B cell (primary cell): ENCODE measurements at regions not wholly inside any gene's neighbourhood (a gene's known extent, or its start where the extent isn't known, plus 50 kb on each side); places are given as distances from the start of the nearest gene placed in this dataset.
"Not testable (repeated sequence)": the region's sequence is repeated elsewhere in the genome, so short reads cannot be mapped to it uniquely, and the experiment has no call there.

ENCODE experiments used
- ATAC-seq: fragments of 200-7000 bp; cut with Tn5 transposase; one replicate; pipeline ENCODE4 v1.10.0; 2021; ENCODE audit warnings: low read depth, mild to moderate bottlenecking, moderate number of reproducible peaks, moderate library complexity
- CTCF ChIA-PET: fragments of 350-600 bp; sonication (Branson Sonifier 250); formaldehyde crosslinking; loops from one replicate; lab custom pipeline; 2021; ENCODE audit warnings: antibody characterized with exemption, inconsistent platforms; lab: Charles Lee
- POLR2A ChIA-PET: fragments of 350-600 bp; sonication (Branson Sonifier 250); formaldehyde crosslinking; loops from one replicate; lab custom pipeline; 2021; ENCODE audit warnings: antibody characterized with exemption; lab: Charles Lee
- DNase-seq: peaks from one replicate; pipeline ENCODE4 v3.0.0; 2013
- H2AFZ ChIP-seq: 2 replicates; pipeline ENCODE4 v1.6.1; 2012; ENCODE audit warnings: mild to moderate bottlenecking, low read depth, low read length; ENCODE audit not compliant: insufficient read depth, poor library complexity, severe bottlenecking
- H3K27ac ChIP-seq, 2 donors: 1 replicate in 1 of 2; 2 replicates in 1 of 2; pipeline ENCODE4 v1.5.1; 2012 to 2013; ENCODE audit warnings: low read length in 2 of 2, mild to moderate bottlenecking in 2 of 2, moderate library complexity in 1 of 2
- H3K27me3 ChIP-seq, 4 experiments: fragments of 200-600 bp in 1 of 4; sonication (generic) in 1 of 4; replicated peaks in 1 of 4; 1 replicate in 2 of 4; 2 replicates in 2 of 4; pipeline versions ENCODE4 v1.6.1 to v1.7.0; 2013 to 2016; ENCODE audit warnings: low read length in 3 of 4, mild to moderate bottlenecking in 2 of 4, mixed read lengths in 1 of 4, moderate library complexity in 1 of 4; ENCODE audit not compliant: insufficient read depth in 4 of 4, control insufficient read depth in 3 of 4; ENCODE audit errors: control extremely low read depth in 1 of 4
- H3K36me3 ChIP-seq, 2 experiments: replicated peaks in 1 of 2; 1 replicate in 1 of 2; 2 replicates in 1 of 2; pipeline versions ENCODE4 v1.6.1 to v1.7.1; 2013; ENCODE audit warnings: low read length in 1 of 2; ENCODE audit not compliant: insufficient read depth in 2 of 2, control insufficient read depth in 1 of 2; ENCODE audit errors: control extremely low read depth in 1 of 2, extremely low read depth in 1 of 2
- H3K4me1 ChIP-seq, 2 donors: fragments of 200-600 bp in 1 of 2; sonication (generic) in 1 of 2; 1 replicate in 1 of 2; 2 replicates in 1 of 2; pipeline versions ENCODE4 v1.5.1 to v1.6.1; 2013 to 2017; ENCODE audit warnings: low read length in 2 of 2; ENCODE audit not compliant: control insufficient read depth in 2 of 2, insufficient read depth in 2 of 2
- H3K4me2 ChIP-seq: replicated peaks from 2 replicates; pipeline ENCODE3; 2012; ENCODE audit warnings: mild to moderate bottlenecking, low read depth, low read length; ENCODE audit not compliant: poor library complexity, severe bottlenecking
- H3K4me3 ChIP-seq, 5 experiments: fragments of 200-600 bp in 1 of 5; sonication (generic) in 1 of 5; 1 replicate in 3 of 5; 2 replicates in 2 of 5; pipeline versions ENCODE4 v1.5.1 to v1.7.0; 2011 to 2016; ENCODE audit warnings: low read length in 4 of 5, mild to moderate bottlenecking in 4 of 5, low read depth in 2 of 5, control low read depth in 1 of 5, moderate library complexity in 1 of 5; ENCODE audit not compliant: insufficient read depth in 1 of 5; ENCODE audit errors: control extremely low read depth in 1 of 5, extremely low read depth in 1 of 5
- H3K79me2 ChIP-seq: fragments of 200-600 bp; sonication (generic); one replicate; pipeline ENCODE4 v1.6.0; 2016; ENCODE audit warnings: low read length; ENCODE audit not compliant: control insufficient read depth, insufficient read depth
- H3K9ac ChIP-seq: fragments of 200-600 bp; sonication (generic); 2 replicates; pipeline ENCODE4 v1.6.1; 2017; ENCODE audit warnings: mild to moderate bottlenecking, low read length, moderate library complexity
- H3K9me3 ChIP-seq, 3 donors: one replicate each; pipeline versions ENCODE4 v1.6.1 to v1.7.1; 2013; ENCODE audit warnings: low read length in 2 of 3; ENCODE audit not compliant: control insufficient read depth in 2 of 3, insufficient read depth in 1 of 3; ENCODE audit errors: control extremely low read depth in 1 of 3
- H4K20me1 ChIP-seq: 2 replicates; pipeline ENCODE4 v1.6.0; 2012; ENCODE audit warnings: mild to moderate bottlenecking, low read length; ENCODE audit not compliant: insufficient read depth, control insufficient read depth, poor library complexity, severe bottlenecking
- H3K27ac Mint-ChIP-seq: one replicate; pipeline ENCODE4 v1.8.0; 2021; ENCODE audit warnings: mixed read lengths
- H3K27me3 Mint-ChIP-seq: one replicate; pipeline ENCODE4 v1.8.0; 2021; ENCODE audit warnings: mixed read lengths
- H3K4me1 Mint-ChIP-seq: one replicate; pipeline ENCODE4 v1.8.0; 2021; ENCODE audit warnings: mixed read lengths
- H3K4me3 Mint-ChIP-seq: one replicate; pipeline ENCODE4 v1.8.0; 2021; ENCODE audit warnings: mixed read lengths
- H3K9me3 Mint-ChIP-seq: one replicate; pipeline ENCODE4 v1.8.0; 2022; ENCODE audit warnings: mixed read lengths; ENCODE audit not compliant: insufficient read depth
- EZH2 ChIP-seq: IDR thresholded peaks from 2 replicates; pipeline ENCODE4 v1.6.1; 2012; ENCODE audit warnings: borderline replicate concordance, low read depth, mild to moderate bottlenecking, moderate library complexity, low read length; ENCODE audit not compliant: insufficient read depth, poor library complexity, severe bottlenecking
- WGBS: methylation state at CpG from one replicate; pipeline ENCODE4 v1.1.5; 2013; ENCODE audit warnings: missing lambda C conversion rate; ENCODE audit not compliant: insufficient coverage; 5-methylcytosine and 5-hydroxymethylcytosine counted together
- intact Hi-C: fragments of 100-400 bp; cut with micrococcal nuclease; formaldehyde crosslinking; loops from one replicate; pipeline ENCODE4 v1.10.0; 2022
- TF ChIP-seq, protein P1 (sequence below): fragments of 200-600 bp; IDR thresholded peaks from one replicate; pipeline ENCODE4 v1.8.0; 2022; ENCODE audit warnings: antibody characterized with exemption, mild to moderate bottlenecking

DNA sequence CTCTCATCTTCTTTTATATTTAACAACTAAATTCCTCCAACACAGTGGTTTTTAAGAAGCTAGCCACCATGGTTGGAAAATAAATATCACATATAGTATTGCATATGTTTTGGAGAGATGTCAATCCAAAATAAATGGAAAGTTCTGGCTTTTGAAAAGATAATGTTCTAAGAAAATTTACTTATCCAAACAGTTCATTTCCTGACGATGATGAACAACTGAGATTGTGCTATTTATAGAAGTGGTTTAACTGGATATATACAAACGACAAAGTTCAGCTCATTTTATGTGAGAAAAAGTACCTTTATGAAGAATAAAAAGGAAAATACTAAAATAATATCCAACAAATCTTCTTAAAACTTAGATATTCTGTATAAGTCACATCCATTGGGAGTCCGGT lies 174.7 kb downstream of the MZT1 start:
- H3K4me1 Mint-ChIP-seq: no peaks in the 10 kb centered on the region
- H3K27me3 ChIP-seq: no peaks in the 10 kb centered on the region
- H3K4me2 ChIP-seq: no peak overlapping the region
- peaks cover 0 to 1% (median 0%) of the 10 kb centered on the region in 3 donors for H3K9me3 ChIP-seq
- H3K27ac Mint-ChIP-seq: no peak overlapping the region
- no CpG with 5 or more reads among the region's 3 CpGs for WGBS
- H3K9ac ChIP-seq: no peak overlapping the region
- no peaks in the 10 kb centered on the region for H3K36me3 ChIP-seq
- H3K79me2 ChIP-seq: no peaks in the 10 kb centered on the region
- no peaks in the 10 kb centered on the region for H3K4me1 ChIP-seq
- POLR2A ChIA-PET: no interaction called here
- H3K4me3 ChIP-seq: no peak overlapping the region
- no peaks in the 10 kb centered on the region for H3K27me3 Mint-ChIP-seq
- peaks cover 2% of the 10 kb centered on the region for H3K9me3 Mint-ChIP-seq
- CTCF ChIA-PET: no interaction called here
- TF ChIP-seq EZH2: no peak
- TF ChIP-seq, protein P1, sequence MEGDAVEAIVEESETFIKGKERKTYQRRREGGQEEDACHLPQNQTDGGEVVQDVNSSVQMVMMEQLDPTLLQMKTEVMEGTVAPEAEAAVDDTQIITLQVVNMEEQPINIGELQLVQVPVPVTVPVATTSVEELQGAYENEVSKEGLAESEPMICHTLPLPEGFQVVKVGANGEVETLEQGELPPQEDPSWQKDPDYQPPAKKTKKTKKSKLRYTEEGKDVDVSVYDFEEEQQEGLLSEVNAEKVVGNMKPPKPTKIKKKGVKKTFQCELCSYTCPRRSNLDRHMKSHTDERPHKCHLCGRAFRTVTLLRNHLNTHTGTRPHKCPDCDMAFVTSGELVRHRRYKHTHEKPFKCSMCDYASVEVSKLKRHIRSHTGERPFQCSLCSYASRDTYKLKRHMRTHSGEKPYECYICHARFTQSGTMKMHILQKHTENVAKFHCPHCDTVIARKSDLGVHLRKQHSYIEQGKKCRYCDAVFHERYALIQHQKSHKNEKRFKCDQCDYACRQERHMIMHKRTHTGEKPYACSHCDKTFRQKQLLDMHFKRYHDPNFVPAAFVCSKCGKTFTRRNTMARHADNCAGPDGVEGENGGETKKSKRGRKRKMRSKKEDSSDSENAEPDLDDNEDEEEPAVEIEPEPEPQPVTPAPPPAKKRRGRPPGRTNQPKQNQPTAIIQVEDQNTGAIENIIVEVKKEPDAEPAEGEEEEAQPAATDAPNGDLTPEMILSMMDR: no peak
- no peaks in the 10 kb centered on the region for H4K20me1 ChIP-seq
- DNase-seq (no peak), ATAC-seq (no peak)
- H2AFZ ChIP-seq: no peak overlapping the region
- no peak overlapping the region for H3K4me3 Mint-ChIP-seq
- intact Hi-C loops: no loop called here
- H3K27ac ChIP-seq: no peak overlapping the region

DNA sequence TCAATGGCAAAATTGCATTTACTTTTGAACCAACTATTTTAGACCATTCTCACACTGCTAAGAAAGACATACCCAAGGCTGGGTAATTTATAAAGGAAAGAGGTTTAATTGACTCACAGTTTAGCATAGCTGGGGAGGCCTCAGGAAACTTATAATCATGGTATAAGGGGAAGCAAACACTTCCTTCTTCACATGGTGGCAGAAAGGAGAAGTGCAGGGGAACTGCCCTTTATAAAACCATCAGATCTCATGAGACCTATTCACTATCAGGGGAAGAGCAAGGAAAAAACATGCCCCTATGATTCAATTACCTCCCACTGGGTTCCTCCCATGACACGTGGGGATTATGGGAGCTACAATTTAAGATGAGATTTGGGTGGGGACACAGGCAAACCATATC lies 181.5 kb downstream of the MZT1 start:
- CTCF ChIA-PET, POLR2A ChIA-PET, DNase-seq, H3K27me3 Mint-ChIP-seq, H3K27me3 ChIP-seq, H4K20me1 ChIP-seq, H3K4me3 ChIP-seq, H3K4me1 ChIP-seq, H3K9me3 Mint-ChIP-seq, H3K4me2 ChIP-seq, H3K79me2 ChIP-seq, H3K27ac Mint-ChIP-seq, ATAC-seq, H3K4me1 Mint-ChIP-seq, H3K9ac ChIP-seq, H3K36me3 ChIP-seq, H3K9me3 ChIP-seq, H3K4me3 Mint-ChIP-seq, intact Hi-C loops, H3K27ac ChIP-seq, H2AFZ ChIP-seq: not testable (repeated sequence)
- no CpG with 5 or more reads among the region's 1 CpG for WGBS
